GM10248 (cell line): ENCODE measurements at regions not wholly inside any gene's neighbourhood (a gene's known extent, or its start where the extent isn't known, plus 50 kb on each side); places are given as distances from the start of the nearest gene placed in this dataset.

ENCODE experiments used
- CTCF ChIA-PET: fragments of 300-600 bp; sonication (Branson Sonifier 250); formaldehyde crosslinking; extraction: SDS; loops from one replicate; lab custom pipeline; 2021; ENCODE audit warnings: antibody characterized with exemption; lab: Yijun Ruan, JAX
- POLR2A ChIA-PET: fragments of 350-650 bp; sonication (Branson Sonifier 250); formaldehyde crosslinking; extraction: SDS; loops from one replicate; lab custom pipeline; 2020; ENCODE audit warnings: antibody characterized with exemption; lab: Yijun Ruan, JAX
- DNase-seq: peaks from one replicate; pipeline ENCODE4 v3.0.0; 2012; ENCODE audit errors: extremely low spot score
- CTCF ChIP-seq: IDR thresholded peaks from 2 replicates; pipeline ENCODE4 v1.5.1; 2012; ENCODE audit warnings: mild to moderate bottlenecking, low read depth; ENCODE audit errors: extremely low read depth, missing control alignments, control extremely low read depth

- CTCF ChIA-PET, result no interaction called here
- DNase-seq, result no peak
These were observed 234.7 kb downstream of the BRD1 start for GRCh38 chr22:49592780-49593501.

GRCh38 chr22:49590851-49591445 lies 236.7 kb downstream of the BRD1 start:
- POLR2A ChIA-PET, result no interaction called here
- no peak for TF ChIP-seq CTCF
- CTCF ChIA-PET, result no interaction called here
- no peak for DNase-seq

More at GRCh38 chr22:49592780-49593501, 234.7 kb downstream of the BRD1 start:
- no peak for TF ChIP-seq CTCF
- POLR2A ChIA-PET, result no interaction called here

- CTCF ChIA-PET, result no interaction called here
- DNase-seq, result no peak
- no peak for TF ChIP-seq CTCF
- POLR2A ChIA-PET, result no interaction called here
These were observed 237.3 kb downstream of the BRD1 start for GRCh38 chr22:49590381-49590780.

GRCh38 chr22:49589811-49590210 lies 237.9 kb downstream of the BRD1 start:
- no peak for DNase-seq
- no peak for TF ChIP-seq CTCF
- POLR2A ChIA-PET, result no interaction called here
- CTCF ChIA-PET, result no interaction called here

- ChIA-PET POLR2A (no interaction called here), CTCF (no interaction called here)
These were observed 238.4 kb downstream of the BRD1 start for GRCh38 chr22:49589301-49589700.

GRCh38 chr22:49588739-49589138 lies 238.9 kb downstream of the BRD1 start:
- ChIA-PET CTCF (no interaction called here), POLR2A (no interaction called here)
- no peak for DNase-seq
- no peak for TF ChIP-seq CTCF

More at GRCh38 chr22:49589301-49589700, 238.4 kb downstream of the BRD1 start:
- no peak for DNase-seq
- TF ChIP-seq CTCF, result no peak
